ENCODE measurements at regions not wholly inside any gene's neighbourhood (a gene's known extent, or its start where the extent isn't known, plus 50 kb on each side); places are given as distances from the start of the nearest gene placed in this dataset.
"Not testable (repeated sequence)": the region's sequence is repeated elsewhere in the genome, so short reads cannot be mapped to it uniquely, and the experiment has no call there.

- H3K4me3 ChIP-seq (ENCODE audit: low read depth, low read length), result no peak overlapping the region
- TF ChIP-seq CTCF (IDR thresholded peaks at IDR 0.05; ENCODE audit: control insufficient read depth, extremely low read depth, insufficient read depth), result no peak
- no peak for DNase-seq (ENCODE audit: low read depth)
These were observed 284.2 kb downstream of the HS3ST3B1 start for GRCh38 chr17:14585099-14585498.

- TF ChIP-seq CTCF (IDR thresholded peaks at IDR 0.05; ENCODE audit: control insufficient read depth, extremely low read depth, insufficient read depth), result no peak
- H3K4me3 ChIP-seq (ENCODE audit: low read depth, low read length), result no peak overlapping the region
- no peak for DNase-seq (ENCODE audit: low read depth)
These were observed 282.1 kb downstream of the HS3ST3B1 start for GRCh38 chr17:14582996-14583395.

- DNase-seq (ENCODE audit: low read depth), result no peak
- TF ChIP-seq CTCF (IDR thresholded peaks at IDR 0.05; ENCODE audit: control insufficient read depth, extremely low read depth, insufficient read depth), result no peak
- H3K4me3 ChIP-seq (ENCODE audit: low read depth, low read length), result no peak overlapping the region
These were observed 280.4 kb downstream of the HS3ST3B1 start for GRCh38 chr17:14581186-14581830.

- H3K4me3 ChIP-seq (ENCODE audit: low read depth, low read length), result no peak overlapping the region
- DNase-seq (ENCODE audit: low read depth), result no peak
- TF ChIP-seq CTCF (IDR thresholded peaks at IDR 0.05; ENCODE audit: control insufficient read depth, extremely low read depth, insufficient read depth), result no peak
These were observed 279.6 kb downstream of the HS3ST3B1 start for GRCh38 chr17:14580499-14580898.

- no peak for DNase-seq (ENCODE audit: low read depth)
- no peak for TF ChIP-seq CTCF (IDR thresholded peaks at IDR 0.05; ENCODE audit: control insufficient read depth, extremely low read depth, insufficient read depth)
- no peak overlapping the region for H3K4me3 ChIP-seq (ENCODE audit: low read depth, low read length)
These were observed 278.8 kb downstream of the HS3ST3B1 start for GRCh38 chr17:14579716-14580115.

GRCh38 chr17:14575471-14575953, 274.6 kb downstream of the HS3ST3B1 start:
- no peak for DNase-seq (ENCODE audit: low read depth)
- H3K4me3 ChIP-seq (ENCODE audit: low read depth, low read length), result no peak overlapping the region
- TF ChIP-seq CTCF (IDR thresholded peaks at IDR 0.05; ENCODE audit: control insufficient read depth, extremely low read depth, insufficient read depth), result no peak

GRCh38 chr17:14560325-14560724, 259.4 kb downstream of the HS3ST3B1 start:
- not testable (repeated sequence) for DNase-seq (ENCODE audit: low read depth); H3K4me3 ChIP-seq (ENCODE audit: low read depth, low read length)
